UCSD-AML1 (cell line): ENCODE measurements at regions not wholly inside any gene's neighbourhood (a gene's known extent, or its start where the extent isn't known, plus 50 kb on each side); places are given as distances from the start of the nearest gene placed in this dataset.

Experiments used
- DNase-seq: peaks from one replicate; lab custom pipeline; 2025; ENCODE audit not compliant: unreplicated experiment; lab: John Stamatoyannopoulos, UW

DNA sequence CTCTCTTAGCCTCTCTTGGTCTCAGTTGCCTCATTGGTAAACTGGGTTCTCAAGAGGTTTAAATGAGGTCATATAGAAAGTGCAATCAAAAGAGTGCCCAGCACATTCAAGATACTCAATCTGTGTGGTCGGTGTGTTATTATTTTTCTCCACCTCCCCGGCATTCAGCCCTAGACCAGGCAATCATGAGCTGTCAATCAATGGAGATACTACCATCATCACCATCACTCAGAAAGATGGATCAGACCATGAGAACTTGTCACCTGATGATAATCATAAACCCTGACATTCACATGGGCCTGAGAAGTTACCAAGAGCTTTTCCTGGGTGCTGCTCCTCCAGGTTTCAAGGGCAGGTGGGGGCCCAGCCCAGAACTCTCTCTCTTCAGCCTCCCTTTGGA, 166.1 kb downstream of the MN1 start:
- DNase-seq, result no peak

DNA sequence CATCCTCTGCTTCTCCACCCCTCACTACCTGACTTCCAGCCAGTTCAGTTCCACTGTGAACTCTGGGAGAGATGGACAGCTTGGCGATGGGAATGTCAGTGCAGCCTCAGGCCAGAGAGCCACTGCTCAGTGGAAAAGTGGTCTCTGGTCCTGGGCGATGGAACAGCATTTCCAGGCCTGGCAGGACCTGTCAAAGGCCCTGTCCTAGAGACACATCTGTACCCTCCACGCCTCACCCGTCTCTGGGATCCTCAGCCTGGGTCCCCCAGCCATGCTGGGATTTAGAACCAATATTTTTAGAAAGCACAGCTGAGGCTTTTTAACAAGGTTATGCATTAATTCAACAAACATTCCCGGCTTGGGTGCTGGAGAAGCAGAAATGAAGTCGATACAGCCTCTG, 165.7 kb downstream of the MN1 start:
- DNase-seq, result no peak

DNA sequence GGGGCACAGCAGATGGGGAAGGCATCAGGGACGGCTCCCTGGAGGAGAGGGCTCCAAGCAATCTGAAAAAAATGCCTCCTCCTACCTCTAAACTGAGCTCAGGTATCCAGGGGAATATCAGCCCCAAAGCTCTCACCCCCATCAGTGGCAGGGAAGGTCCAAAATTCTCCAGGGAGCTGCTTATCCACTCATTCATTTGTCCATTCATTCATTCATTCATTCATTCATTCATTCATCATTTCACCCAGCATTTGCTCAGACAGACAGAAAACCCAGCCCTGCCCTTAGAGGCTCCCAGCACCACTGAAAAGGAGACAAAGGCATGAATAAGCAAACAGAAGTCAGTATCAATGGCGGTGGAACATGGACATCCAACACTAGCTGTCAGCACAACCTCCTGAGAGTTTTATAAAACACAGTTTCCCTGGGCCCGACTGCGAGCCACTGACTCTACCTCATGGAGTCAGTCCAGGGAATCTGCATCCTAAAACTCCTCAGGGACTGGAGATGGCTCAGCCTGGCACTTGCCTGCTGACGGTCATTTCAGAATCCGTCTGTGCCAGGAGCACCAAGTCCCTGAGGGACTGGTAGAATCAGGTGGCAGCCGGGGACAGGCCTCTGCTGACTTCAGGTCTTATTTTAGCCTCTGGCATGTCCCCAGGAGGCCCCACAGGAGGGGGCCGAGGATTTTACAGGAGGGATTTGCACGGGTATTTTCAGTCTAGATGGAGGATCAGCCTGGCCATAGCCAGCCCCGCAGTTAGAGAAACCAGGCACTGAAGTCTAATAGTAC, 164.6 kb downstream of the MN1 start:
- DNase-seq, result no peak

DNA sequence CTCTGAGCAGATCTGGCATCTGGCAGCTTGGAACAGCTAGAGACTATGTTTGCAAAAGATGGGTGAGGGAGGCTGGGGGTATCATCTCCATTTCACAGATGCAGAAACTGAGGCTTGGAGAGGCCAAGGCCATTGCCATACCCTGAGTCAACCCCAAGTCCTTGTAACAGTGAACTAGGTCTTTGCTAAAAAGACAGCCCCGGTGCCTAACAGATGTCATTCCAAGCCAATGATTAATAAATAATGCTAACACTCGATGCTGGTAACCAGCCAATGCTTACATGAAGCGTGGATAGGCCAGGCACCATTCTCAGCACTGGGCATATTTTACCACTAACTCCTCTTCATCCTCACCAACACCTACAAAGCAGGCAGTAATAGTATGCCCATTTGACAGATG, 164.0 kb downstream of the MN1 start:
- DNase-seq, result no peak

DNA sequence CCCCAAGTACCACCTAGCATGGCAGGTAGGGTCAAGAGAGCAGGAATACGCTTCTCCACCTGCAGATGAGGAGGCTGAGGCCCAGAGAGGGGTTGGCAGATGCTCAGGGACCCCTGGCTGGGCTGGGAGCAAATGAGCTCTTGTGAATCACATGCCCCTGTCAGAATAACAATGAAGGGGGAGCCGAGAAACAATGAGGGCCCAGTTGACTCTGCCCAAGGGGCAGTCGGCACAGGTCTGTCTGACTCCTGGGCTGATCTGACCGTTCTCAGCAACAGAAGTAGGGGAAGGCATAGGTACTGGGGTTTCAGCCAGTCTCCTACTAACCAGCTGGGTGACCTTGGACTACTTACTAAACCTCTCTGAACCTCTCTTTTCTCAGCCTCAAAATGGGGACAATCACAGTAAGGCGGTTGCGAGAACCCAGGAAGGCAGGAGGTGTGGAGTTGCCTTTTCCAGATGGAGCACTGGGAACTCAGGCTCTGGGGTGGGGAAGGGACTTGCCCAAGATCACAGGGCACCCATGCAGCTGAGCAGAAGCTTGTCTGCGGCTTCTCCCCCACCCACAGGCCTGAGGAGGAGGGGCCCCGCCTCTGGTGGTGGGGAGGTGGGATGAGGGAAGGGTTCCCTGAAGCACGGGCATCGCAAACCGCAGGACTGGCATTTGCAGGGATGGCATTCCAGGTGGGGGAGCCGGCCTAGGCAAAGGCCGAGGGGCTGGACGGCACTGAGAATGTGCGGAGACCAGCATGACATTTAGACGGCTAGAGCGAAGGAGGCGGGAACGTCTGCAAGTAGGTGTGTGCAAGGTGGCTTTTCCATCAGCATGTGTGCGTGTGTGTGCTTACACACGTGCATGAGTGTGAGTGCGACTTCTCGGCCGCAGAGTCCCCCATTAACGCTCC, 163.0 kb downstream of the MN1 start:
- no peak for DNase-seq

DNA sequence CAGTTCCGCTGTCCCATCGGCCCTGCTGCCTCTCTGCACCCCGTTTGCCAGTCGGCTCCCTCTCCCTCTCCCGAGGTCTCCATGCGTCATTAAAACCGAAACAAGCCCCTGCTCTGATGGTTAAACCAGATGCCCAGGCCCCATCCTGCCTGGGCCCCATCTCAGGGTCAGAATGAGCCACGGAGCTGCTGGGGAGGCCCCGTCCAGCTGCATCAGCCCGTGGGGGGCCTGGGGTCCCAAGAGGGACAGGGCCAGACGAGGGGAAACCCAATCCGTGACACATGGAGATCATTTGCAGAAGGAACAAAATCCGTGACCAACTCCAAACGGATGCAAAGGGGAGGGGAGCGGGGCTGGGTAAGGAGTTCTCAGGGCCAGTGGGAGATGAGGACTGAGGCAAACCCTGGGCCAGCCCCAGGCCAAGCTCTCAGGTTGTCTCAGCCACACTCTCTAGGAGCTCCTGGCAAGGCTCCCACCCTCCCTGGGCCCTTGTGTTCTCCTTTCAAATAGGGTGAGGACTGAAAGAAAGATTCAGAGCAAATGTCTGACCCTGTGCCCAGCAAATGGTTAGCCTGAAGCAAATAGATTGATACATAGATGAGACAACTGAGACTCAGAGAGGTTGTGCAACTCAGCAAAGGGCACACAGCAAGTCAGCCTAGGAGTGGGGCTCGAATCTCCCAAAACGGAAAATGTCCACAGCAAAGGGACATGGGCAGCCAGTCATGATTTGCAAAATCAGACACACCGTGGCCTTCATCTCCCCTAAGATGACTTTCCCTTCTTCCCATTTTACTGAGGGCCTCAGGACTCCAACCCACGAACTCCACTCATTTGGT, 162.1 kb downstream of the MN1 start:
- no peak for DNase-seq

DNA sequence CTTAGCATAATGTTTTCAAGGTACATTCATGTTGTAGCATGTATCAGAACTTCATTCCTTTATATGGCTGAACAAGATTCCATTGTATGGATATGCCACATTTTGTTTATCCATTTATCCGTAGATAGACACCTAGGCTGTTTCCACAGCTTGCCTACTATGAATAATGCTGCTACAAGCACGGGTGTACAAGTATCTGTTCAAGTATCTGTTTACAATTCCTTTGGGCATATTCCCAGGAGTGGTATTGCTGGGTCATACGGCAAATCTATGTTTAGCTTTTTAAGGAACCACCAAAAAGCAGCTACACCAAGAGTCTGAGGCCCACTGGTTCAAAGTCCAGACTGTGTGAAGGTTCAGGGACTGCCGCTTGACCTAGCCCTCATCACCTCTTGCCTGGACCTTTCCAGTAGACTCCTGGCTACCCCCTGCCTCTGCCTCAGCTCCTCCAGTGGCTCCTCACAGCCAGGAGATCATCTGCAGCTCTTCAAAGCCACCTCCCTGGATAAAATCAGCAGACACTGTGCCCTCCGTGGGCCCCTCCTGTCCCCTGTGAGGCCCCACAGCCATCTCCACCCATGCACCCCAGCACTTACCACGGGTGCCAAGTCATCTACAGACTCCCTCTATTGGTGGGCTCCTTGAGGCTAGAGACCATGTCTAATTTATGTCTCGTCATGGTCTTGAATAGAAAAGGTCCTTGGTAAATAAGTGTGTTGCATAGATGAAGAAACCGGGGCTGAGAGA, 160.3 kb downstream of the MN1 start:
- no peak for DNase-seq

DNA sequence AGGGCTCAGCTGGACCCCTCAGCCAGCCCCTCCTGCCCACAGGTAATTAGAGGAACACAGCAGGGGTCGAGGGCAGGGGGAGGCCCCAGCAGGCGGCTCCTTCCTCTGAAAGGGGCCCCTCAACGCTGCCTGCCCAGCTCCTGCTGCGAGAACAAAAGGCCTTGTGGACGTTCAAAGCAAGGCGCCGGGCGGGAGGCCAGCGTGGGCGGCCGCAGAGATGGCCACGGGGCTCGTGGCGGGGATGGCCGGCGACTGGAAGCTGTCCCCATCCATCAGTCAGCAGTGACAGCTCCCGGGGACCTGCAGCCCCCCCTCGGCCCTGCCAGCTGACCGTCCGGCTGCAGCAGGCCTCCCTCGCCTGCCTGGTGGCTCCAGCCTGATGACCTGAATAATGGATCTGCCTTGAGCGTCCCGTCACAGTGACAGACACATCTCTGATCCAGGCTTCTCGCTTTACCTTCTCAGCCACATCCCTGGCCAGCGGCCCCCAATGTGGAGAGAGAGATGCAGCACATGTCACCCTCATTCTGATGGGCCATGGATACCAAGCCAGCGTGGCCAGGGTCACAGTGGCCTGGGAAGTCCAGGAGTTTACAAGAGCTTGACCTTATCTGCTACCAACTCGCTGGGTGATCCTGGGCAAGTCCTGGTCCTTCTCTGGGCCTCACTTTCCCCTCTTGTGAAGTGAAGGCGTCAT, 159.3 kb downstream of the MN1 start:
- DNase-seq, result no peak

DNA sequence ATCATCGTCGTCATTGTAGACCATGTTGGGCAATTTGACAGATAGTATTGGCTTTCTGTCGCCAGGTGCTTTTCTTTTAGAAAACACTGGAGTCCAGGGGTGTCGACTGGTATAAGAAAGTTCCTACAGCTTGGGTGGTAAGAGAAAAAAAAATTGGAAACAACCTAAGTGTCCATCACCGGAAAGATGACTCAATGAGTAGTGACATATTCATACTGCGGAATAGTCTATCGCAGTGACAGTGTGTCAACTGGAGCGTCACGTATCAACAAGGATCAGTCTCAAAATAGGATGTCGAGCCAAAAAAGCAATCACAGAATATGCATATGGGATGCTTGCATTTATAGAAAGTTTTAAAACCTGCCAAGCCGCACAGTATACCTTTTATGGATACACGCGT, 157.6 kb downstream of the MN1 start:
- no peak for DNase-seq

DNA sequence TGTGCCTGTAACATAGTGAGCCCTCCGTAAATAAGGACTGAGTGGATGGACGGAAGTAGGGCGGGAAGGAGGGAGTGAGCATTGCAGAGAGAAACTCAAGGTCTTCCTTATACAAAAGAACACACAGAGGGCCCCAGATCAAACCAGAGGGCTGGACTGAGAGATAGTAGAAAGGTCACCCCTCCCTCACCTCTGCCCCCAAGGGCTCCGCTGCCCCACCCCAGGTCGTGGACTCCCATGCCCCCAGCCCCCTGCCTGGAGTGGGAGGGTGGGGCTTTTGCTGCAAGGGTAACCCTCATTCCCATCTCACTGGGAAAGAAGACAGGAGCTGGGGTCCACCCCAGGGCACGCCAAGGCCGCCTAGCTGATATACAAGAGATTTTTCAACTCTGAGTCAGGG, 157.0 kb downstream of the MN1 start:
- DNase-seq, result no peak

DNA sequence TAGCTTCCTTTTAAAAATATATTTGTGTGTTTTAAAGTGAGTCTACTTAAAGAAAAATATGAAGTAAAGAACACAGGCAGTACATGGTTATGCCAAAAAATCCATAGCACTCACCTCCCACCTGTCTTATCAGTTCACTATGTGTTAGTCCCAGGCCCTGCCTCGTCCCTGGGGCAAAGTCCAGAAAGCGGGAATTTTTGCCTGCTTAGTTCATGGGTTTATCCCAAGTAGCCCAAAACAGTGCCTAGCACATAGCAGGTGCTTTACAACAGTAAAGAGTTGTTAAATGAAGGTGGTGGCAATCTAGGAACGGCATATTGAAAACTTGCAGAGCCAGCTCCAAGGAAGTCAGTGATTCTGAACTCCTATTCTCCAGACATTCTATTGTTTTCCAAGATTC, 154.0 kb downstream of the MN1 start:
- no peak for DNase-seq

DNA sequence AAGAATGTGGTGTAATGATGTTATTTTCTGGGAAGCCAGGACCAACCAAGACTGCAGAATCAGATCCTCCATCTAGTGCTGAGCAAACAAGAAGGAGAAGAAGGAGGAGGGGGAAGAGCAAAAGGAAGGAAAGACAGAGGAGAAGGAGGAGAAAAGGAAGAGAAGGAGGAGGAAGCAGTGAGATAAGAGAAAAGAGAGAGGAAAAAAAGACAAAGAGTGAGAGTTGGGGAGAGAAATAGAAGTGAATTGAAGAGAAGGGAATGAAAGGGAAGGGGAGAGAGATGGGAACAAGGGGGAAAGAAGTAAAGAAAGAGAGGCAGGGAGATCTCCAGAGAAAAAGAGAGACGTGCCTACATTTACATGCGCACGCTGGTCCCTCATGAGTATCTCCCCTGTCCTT, 153.5 kb downstream of the MN1 start:
- no peak for DNase-seq

DNA sequence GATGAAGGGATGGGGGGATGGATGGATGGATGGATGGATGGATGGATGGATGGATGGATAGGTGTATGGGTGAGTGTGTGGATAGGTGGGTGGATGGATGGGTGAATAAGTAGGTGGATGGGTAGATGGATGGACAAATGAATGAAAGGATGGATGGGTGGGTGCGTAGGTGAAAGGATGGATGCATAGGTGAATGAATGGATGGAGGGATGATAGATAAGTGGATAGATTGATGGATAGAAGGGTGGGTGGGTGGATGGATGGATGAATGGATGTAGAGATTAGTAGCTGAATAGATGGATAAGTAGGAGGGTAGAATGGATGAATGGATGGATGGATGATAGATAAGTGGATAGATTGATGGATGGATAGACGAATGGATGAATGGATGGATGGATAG, 152.7 kb downstream of the MN1 start:
- DNase-seq, result no peak

DNA sequence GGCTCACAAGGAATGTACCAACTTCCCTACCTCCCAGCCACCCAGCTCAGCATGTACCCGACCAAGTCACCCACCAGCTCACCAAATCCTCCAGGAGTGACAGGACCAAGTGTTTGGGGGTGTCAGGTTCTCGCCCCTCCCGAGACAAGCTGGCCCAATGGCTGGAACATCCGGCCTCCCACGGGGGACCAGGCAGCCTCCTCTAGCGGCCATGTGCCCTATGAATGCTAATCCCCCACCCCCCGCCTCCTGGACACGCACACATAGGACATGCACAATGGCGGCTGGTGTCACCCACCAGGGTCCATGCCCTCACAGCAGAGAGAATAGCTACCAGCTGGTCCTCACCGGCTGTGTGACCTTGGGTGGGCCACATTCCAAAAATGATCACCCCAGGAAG, 151.0 kb downstream of the MN1 start:
- no peak for DNase-seq

DNA sequence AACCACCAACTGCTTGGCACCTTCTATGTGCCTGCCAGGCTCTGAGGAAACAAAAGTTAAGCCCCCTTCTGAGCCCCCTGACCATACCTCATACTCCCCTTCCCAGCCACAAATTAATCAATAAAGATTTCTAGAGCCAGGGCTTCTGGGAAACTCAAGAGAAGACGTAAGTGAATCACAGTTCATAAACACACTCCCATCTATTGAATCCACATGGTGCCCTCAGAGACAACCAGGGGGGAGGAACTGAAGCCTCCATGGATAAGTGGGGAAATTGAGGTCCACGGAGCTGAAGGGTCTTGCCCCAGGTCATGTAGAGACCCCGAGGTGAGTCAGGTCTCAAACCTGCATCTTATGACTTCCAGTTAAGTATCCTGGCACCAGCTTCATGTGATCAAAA, 150.6 kb downstream of the MN1 start:
- no peak for DNase-seq

DNA sequence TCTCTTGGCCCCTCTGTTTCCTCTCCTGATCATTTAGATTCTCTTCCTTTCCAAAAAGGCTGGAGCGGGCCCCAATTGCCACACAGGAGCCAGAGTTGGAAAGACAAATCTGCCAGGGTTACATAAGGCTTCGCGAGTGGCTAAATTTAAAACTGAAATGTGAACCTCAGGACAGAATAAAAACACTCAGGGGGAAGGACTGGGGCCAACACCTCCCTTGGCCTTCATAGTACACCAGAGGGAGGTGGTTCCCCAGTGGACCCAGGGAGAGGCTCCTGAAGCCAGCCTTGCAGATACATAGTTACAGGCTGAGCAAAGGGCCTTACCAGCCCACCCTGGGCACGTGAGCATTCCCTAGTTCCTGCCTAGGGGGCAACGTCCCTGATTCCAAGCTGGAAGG, 150.1 kb downstream of the MN1 start:
- DNase-seq, result no peak

DNA sequence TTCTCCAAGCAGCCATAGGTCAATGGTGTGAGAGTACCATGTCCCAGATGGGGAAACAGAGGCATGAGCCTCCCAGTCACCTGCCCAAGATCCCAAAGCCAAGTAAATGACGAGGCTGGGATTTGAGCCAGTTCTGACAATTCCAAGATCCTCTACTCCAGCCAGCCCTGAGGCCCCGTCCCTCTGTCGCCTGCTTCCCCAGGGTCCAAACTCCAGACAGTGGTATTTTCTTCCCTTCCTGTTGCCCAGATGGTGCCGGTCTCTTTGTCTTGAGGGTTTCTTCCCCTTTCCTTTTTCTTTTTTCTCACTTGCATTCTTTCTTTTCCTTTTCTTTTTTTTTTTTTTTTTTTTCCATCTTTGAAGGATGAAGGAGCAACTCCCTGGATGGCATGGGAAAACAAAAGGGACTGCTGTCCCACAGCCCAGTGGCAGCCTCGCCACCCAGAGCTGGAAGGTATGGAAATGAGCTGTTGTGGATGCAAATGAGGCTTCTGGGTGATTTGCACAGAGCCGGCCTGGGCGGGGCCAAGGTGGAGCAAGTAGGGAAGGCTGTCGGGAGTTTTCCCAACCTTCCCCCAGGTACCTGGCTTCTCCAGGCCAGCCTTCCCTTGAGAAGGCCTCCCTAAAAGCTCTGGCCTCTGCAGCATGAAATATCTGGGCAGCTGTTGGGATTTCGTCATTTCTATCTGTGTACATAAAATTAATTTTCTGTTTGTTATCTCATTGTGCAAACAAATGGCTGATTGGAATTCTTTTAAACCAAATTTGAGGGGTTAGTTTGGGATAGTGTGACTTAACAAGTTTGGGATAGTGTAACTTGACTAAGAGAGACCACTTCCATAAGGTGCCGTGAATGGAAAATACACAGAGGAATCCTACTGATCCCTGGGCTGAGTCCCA, 146.8 kb downstream of the MN1 start:
- no peak for DNase-seq

DNA sequence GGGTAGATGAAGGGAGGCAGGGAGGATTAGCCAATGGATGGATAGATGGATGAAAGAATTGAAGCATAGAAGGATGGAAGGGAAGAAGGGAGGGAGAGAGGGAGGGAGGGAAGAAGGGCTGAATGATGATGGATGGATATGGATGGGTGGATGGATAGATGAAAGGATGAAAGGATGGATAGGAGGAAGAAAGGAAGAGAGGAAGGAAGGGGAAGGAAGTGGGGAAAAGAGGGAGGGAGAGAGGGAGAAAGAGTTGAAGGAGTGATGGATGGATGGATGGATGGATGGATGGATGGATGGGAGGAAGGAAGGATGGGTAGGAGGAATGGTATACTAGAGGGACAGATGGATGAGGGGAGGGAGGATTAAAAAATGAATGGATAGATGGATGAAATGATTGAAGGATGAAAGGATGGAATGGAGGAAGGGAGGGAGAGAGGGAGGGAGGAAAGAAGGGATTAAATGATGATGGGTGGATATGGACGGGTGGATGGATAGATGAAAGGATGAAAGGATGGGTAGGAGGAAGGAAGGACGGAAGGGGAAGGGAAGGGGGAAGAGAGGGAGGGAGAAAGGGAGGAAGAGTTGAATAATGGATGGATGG, 145.9 kb downstream of the MN1 start:
- no peak for DNase-seq

DNA sequence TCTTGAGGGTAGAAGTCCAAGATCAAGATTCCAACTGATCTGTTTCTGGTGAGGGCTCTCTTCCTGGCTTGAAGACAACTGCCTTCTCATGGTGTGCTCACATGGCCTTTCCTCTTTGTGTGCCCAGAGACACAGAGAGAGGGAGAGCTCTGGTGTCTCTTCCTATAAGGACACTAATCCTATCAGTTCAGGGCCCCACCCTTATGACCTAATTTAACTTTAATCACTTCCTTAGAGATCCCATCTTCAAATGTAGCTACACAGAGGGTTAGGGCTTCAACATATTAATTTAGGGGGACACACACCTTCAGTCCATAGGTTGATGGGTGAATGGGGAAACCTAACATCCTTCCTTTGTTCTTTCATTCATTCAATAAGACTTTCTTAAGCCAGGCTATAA, 144.6 kb downstream of the MN1 start:
- no peak for DNase-seq
